ENCODE measurements at regions not wholly inside any gene's neighbourhood (a gene's known extent, or its start where the extent isn't known, plus 50 kb on each side); places are given as distances from the start of the nearest gene placed in this dataset.

- TF ChIP-seq FOXP1 (CRISPR knock-in tag; IDR thresholded peaks at IDR 0.05; ENCODE audit: borderline replicate concordance) (no peak), KAT7 (CRISPR knock-in tag; IDR thresholded peaks at IDR 0.05; ENCODE audit: borderline replicate concordance) (no peak)
- ChIA-PET CTCF (no interaction called here), POLR2A (no interaction called here)
- Mint-ChIP-seq H3K4me3 (no peak overlapping the region), H3K9me3 (peaks cover 14% of the 10 kb centered on the region), H3K36me3 (peaks cover 5% of the 10 kb centered on the region), H3K27ac (no peak overlapping the region), H3K4me1 (peaks cover 27% of the 10 kb centered on the region), H3K27me3 (ENCODE audit: low read depth) (no peaks in the 10 kb centered on the region)
- ATAC-seq (no peak), DNase-seq (ENCODE audit: low spot score) (no peak)
These were observed 1090.5 kb upstream of the SEMA6A start for GRCh38 chr5:117665121-117665520.

- TF ChIP-seq KAT7 (CRISPR knock-in tag; IDR thresholded peaks at IDR 0.05; ENCODE audit: borderline replicate concordance) (no peak), RORB (CRISPR knock-in tag; IDR thresholded peaks at IDR 0.05) (no peak), CBFB (CRISPR knock-in tag; IDR thresholded peaks at IDR 0.05; ENCODE audit: low read depth) (no peak), ELF4 (CRISPR knock-in tag; IDR thresholded peaks at IDR 0.05; ENCODE audit: low read depth) (no peak), E2F1 (CRISPR knock-in tag; IDR thresholded peaks at IDR 0.05) (no peak), NR2C2 (CRISPR knock-in tag; IDR thresholded peaks at IDR 0.05) (no peak), ZNF396 (CRISPR knock-in tag; IDR thresholded peaks at IDR 0.05; ENCODE audit: borderline replicate concordance) (no peak), AFF4 (CRISPR knock-in tag; IDR thresholded peaks at IDR 0.05; ENCODE audit: borderline replicate concordance) (no peak), MAX (CRISPR knock-in tag; IDR thresholded peaks at IDR 0.05) (no peak)
- peaks cover 5% of the 10 kb centered on the region for H3K36me3 Mint-ChIP-seq
- no peak for ATAC-seq
- H3K4me3 Mint-ChIP-seq: no peak overlapping the region
- ChIA-PET CTCF (no interaction called here), POLR2A (no interaction called here)
- H3K27ac Mint-ChIP-seq: no peak overlapping the region
- peaks cover 14% of the 10 kb centered on the region for H3K9me3 Mint-ChIP-seq
- peaks cover 27% of the 10 kb centered on the region for H3K4me1 Mint-ChIP-seq
- H3K27me3 Mint-ChIP-seq (ENCODE audit: low read depth): no peaks in the 10 kb centered on the region
- DNase-seq (ENCODE audit: low spot score): no peak
These were observed 1087.7 kb upstream of the SEMA6A start for GRCh38 chr5:117662361-117662760.

- no peak for DNase-seq (ENCODE audit: low spot score)
- Mint-ChIP-seq H3K27me3 (ENCODE audit: low read depth) (no peaks in the 10 kb centered on the region), H3K36me3 (no peaks in the 10 kb centered on the region), H3K27ac (no peak overlapping the region), H3K4me3 (no peak overlapping the region), H3K9me3 (no peaks in the 10 kb centered on the region; the same call in 1 of the 2 replicates), H3K4me1 (peaks cover 3% of the 10 kb centered on the region)
- no peak for ATAC-seq
- POLR2A ChIA-PET: no interaction called here
- CTCF ChIA-PET: no interaction called here
- TF ChIP-seq ZMAT4 (CRISPR knock-in tag; IDR thresholded peaks at IDR 0.05): no peak
- no peak for TF ChIP-seq GRHL2 (CRISPR knock-in tag; IDR thresholded peaks at IDR 0.05; ENCODE audit: insufficient replicate concordance, severe bottlenecking)
- no peak for TF ChIP-seq USF1 (CRISPR knock-in tag; IDR thresholded peaks at IDR 0.05)
- TF ChIP-seq ZNF532 (CRISPR knock-in tag; IDR thresholded peaks at IDR 0.05; ENCODE audit: borderline replicate concordance): no peak
- no peak for TF ChIP-seq TEAD4 (CRISPR knock-in tag; IDR thresholded peaks at IDR 0.05)
- TF ChIP-seq ZNF121 (CRISPR knock-in tag; IDR thresholded peaks at IDR 0.05): no peak
- no peak for TF ChIP-seq GTF2I (CRISPR knock-in tag; conservative IDR thresholded peaks at IDR 0.05)
- no peak for TF ChIP-seq USF2 (CRISPR knock-in tag; IDR thresholded peaks at IDR 0.05)
- no peak for TF ChIP-seq SMAD4 (CRISPR knock-in tag; IDR thresholded peaks at IDR 0.05)
- TF ChIP-seq RORB (CRISPR knock-in tag; IDR thresholded peaks at IDR 0.05): no peak
- no peak for TF ChIP-seq ZBTB43 (CRISPR knock-in tag; IDR thresholded peaks at IDR 0.05)
These were observed 1082.9 kb upstream of the SEMA6A start for GRCh38 chr5:117657541-117657940.
